ENCODE measurements at regions not wholly inside any gene's neighbourhood (a gene's known extent, or its start where the extent isn't known, plus 50 kb on each side); places are given as distances from the start of the nearest gene placed in this dataset.

- no peak overlapping the region for H3K9ac ChIP-seq (ENCODE audit: low read length)
- H3K4me3 ChIP-seq (ENCODE audit: low read length), result no peak overlapping the region
- H3K9me3 ChIP-seq (ENCODE audit: control insufficient read depth, low read length), result no peaks in the 10 kb centered on the region
- H3K4me1 ChIP-seq (ENCODE audit: control insufficient read depth, insufficient read depth, low read length), result no peaks in the 10 kb centered on the region
- no peaks in the 10 kb centered on the region for H3K36me3 ChIP-seq (ENCODE audit: control insufficient read depth, insufficient read depth, low read length)
- no peaks in the 10 kb centered on the region for H3K27me3 ChIP-seq (ENCODE audit: control insufficient read depth, insufficient read depth, low read length)
Observed at GRCh38 chr2:136377423-136378382, 259.8 kb upstream of the CXCR4 start.

- Histone ChIP-seq H3K9ac (ENCODE audit: low read length) (no peak overlapping the region), H3K4me1 (ENCODE audit: control insufficient read depth, insufficient read depth, low read length) (no peaks in the 10 kb centered on the region), H3K9me3 (ENCODE audit: control insufficient read depth, low read length) (no peaks in the 10 kb centered on the region), H3K27me3 (ENCODE audit: control insufficient read depth, insufficient read depth, low read length) (no peaks in the 10 kb centered on the region), H3K36me3 (ENCODE audit: control insufficient read depth, insufficient read depth, low read length) (no peaks in the 10 kb centered on the region), H3K4me3 (ENCODE audit: low read length) (no peak overlapping the region)
Observed at GRCh38 chr2:136376798-136377211, 258.9 kb upstream of the CXCR4 start.

- no peaks in the 10 kb centered on the region for H3K36me3 ChIP-seq (ENCODE audit: control insufficient read depth, insufficient read depth, low read length)
Observed at GRCh38 chr2:136376211-136376610, 258.3 kb upstream of the CXCR4 start.

GRCh38 chr2:136375017-136375901 is 257.3 kb upstream of the CXCR4 start:
- Histone ChIP-seq H3K4me1 (ENCODE audit: control insufficient read depth, insufficient read depth, low read length) (no peaks in the 10 kb centered on the region), H3K9me3 (ENCODE audit: control insufficient read depth, low read length) (no peaks in the 10 kb centered on the region), H3K9ac (ENCODE audit: low read length) (no peak overlapping the region), H3K27me3 (ENCODE audit: control insufficient read depth, insufficient read depth, low read length) (no peaks in the 10 kb centered on the region), H3K36me3 (ENCODE audit: control insufficient read depth, insufficient read depth, low read length) (no peaks in the 10 kb centered on the region), H3K4me3 (ENCODE audit: low read length) (no peak overlapping the region)

More at GRCh38 chr2:136376211-136376610, 258.3 kb upstream of the CXCR4 start:
- H3K9ac ChIP-seq (ENCODE audit: low read length), result no peak overlapping the region
- H3K4me3 ChIP-seq (ENCODE audit: low read length), result no peak overlapping the region
- H3K27me3 ChIP-seq (ENCODE audit: control insufficient read depth, insufficient read depth, low read length), result no peaks in the 10 kb centered on the region
- H3K4me1 ChIP-seq (ENCODE audit: control insufficient read depth, insufficient read depth, low read length), result no peaks in the 10 kb centered on the region
- H3K9me3 ChIP-seq (ENCODE audit: control insufficient read depth, low read length), result no peaks in the 10 kb centered on the region

GRCh38 chr2:136373841-136374240 is 255.9 kb upstream of the CXCR4 start:
- Histone ChIP-seq H3K27me3 (ENCODE audit: control insufficient read depth, insufficient read depth, low read length) (no peaks in the 10 kb centered on the region), H3K4me1 (ENCODE audit: control insufficient read depth, insufficient read depth, low read length) (no peaks in the 10 kb centered on the region), H3K9ac (ENCODE audit: low read length) (no peak overlapping the region), H3K9me3 (ENCODE audit: control insufficient read depth, low read length) (no peaks in the 10 kb centered on the region), H3K4me3 (ENCODE audit: low read length) (no peak overlapping the region), H3K36me3 (ENCODE audit: control insufficient read depth, insufficient read depth, low read length) (no peaks in the 10 kb centered on the region)

GRCh38 chr2:136373029-136373428 is 255.1 kb upstream of the CXCR4 start:
- Histone ChIP-seq H3K36me3 (ENCODE audit: control insufficient read depth, insufficient read depth, low read length) (no peaks in the 10 kb centered on the region), H3K9ac (ENCODE audit: low read length) (no peak overlapping the region), H3K4me1 (ENCODE audit: control insufficient read depth, insufficient read depth, low read length) (no peaks in the 10 kb centered on the region), H3K4me3 (ENCODE audit: low read length) (no peak overlapping the region), H3K9me3 (ENCODE audit: control insufficient read depth, low read length) (no peaks in the 10 kb centered on the region), H3K27me3 (ENCODE audit: control insufficient read depth, insufficient read depth, low read length) (no peaks in the 10 kb centered on the region)

- H3K36me3 ChIP-seq (ENCODE audit: control insufficient read depth, insufficient read depth, low read length), result no peaks in the 10 kb centered on the region
- H3K4me3 ChIP-seq (ENCODE audit: low read length), result no peak overlapping the region
- H3K9ac ChIP-seq (ENCODE audit: low read length), result no peak overlapping the region
- H3K4me1 ChIP-seq (ENCODE audit: control insufficient read depth, insufficient read depth, low read length), result no peaks in the 10 kb centered on the region
- no peaks in the 10 kb centered on the region for H3K27me3 ChIP-seq (ENCODE audit: control insufficient read depth, insufficient read depth, low read length)
- H3K9me3 ChIP-seq (ENCODE audit: control insufficient read depth, low read length), result no peaks in the 10 kb centered on the region
Observed at GRCh38 chr2:136363900-136364299, 246.0 kb upstream of the CXCR4 start.

- Histone ChIP-seq H3K9me3 (ENCODE audit: control insufficient read depth, low read length) (no peaks in the 10 kb centered on the region), H3K36me3 (ENCODE audit: control insufficient read depth, insufficient read depth, low read length) (no peaks in the 10 kb centered on the region), H3K4me1 (ENCODE audit: control insufficient read depth, insufficient read depth, low read length) (no peaks in the 10 kb centered on the region), H3K9ac (ENCODE audit: low read length) (no peak overlapping the region), H3K4me3 (ENCODE audit: low read length) (no peak overlapping the region), H3K27me3 (ENCODE audit: control insufficient read depth, insufficient read depth, low read length) (no peaks in the 10 kb centered on the region)
Observed at GRCh38 chr2:136363470-136363869, 245.5 kb upstream of the CXCR4 start.

- Histone ChIP-seq H3K27me3 (ENCODE audit: control insufficient read depth, insufficient read depth, low read length) (no peaks in the 10 kb centered on the region), H3K36me3 (ENCODE audit: control insufficient read depth, insufficient read depth, low read length) (no peaks in the 10 kb centered on the region), H3K9ac (ENCODE audit: low read length) (no peak overlapping the region), H3K4me3 (ENCODE audit: low read length) (no peak overlapping the region), H3K4me1 (ENCODE audit: control insufficient read depth, insufficient read depth, low read length) (no peaks in the 10 kb centered on the region), H3K9me3 (ENCODE audit: control insufficient read depth, low read length) (no peaks in the 10 kb centered on the region)
Observed at GRCh38 chr2:136362676-136363390, 244.9 kb upstream of the CXCR4 start.

- no peak overlapping the region for H3K9ac ChIP-seq (ENCODE audit: low read length)
- no peaks in the 10 kb centered on the region for H3K27me3 ChIP-seq (ENCODE audit: control insufficient read depth, insufficient read depth, low read length)
- no peaks in the 10 kb centered on the region for H3K36me3 ChIP-seq (ENCODE audit: control insufficient read depth, insufficient read depth, low read length)
- no peak overlapping the region for H3K4me3 ChIP-seq (ENCODE audit: low read length)
- H3K4me1 ChIP-seq (ENCODE audit: control insufficient read depth, insufficient read depth, low read length), result no peaks in the 10 kb centered on the region
- no peaks in the 10 kb centered on the region for H3K9me3 ChIP-seq (ENCODE audit: control insufficient read depth, low read length)
Observed at GRCh38 chr2:136361521-136361920, 243.6 kb upstream of the CXCR4 start.

GRCh38 chr2:136360790-136361189 is 242.8 kb upstream of the CXCR4 start:
- Histone ChIP-seq H3K36me3 (ENCODE audit: control insufficient read depth, insufficient read depth, low read length) (no peaks in the 10 kb centered on the region), H3K9ac (ENCODE audit: low read length) (no peak overlapping the region), H3K9me3 (ENCODE audit: control insufficient read depth, low read length) (no peaks in the 10 kb centered on the region), H3K27me3 (ENCODE audit: control insufficient read depth, insufficient read depth, low read length) (no peaks in the 10 kb centered on the region), H3K4me1 (ENCODE audit: control insufficient read depth, insufficient read depth, low read length) (no peaks in the 10 kb centered on the region), H3K4me3 (ENCODE audit: low read length) (no peak overlapping the region)
